Gastroesophageal sphincter (tissue), 3 donors: ENCODE measurements at regions not wholly inside any gene's neighbourhood (a gene's known extent, or its start where the extent isn't known, plus 50 kb on each side); places are given as distances from the start of the nearest gene placed in this dataset.

Experiments used
- POLR2A ChIP-seq, 2 donors: fragments of 450-650 bp; IDR thresholded peaks; one replicate each; pipeline ENCODE4 v1.6.1; 2017; ENCODE audit warnings: antibody characterized with exemption in 2 of 2, mild to moderate bottlenecking in 2 of 2, moderate library complexity in 1 of 2
- POLR2AphosphoS5 ChIP-seq: sonication (generic); formaldehyde crosslinking; IDR thresholded peaks from one replicate; pipeline ENCODE4 v1.6.1; 2017; ENCODE audit warnings: antibody characterized with exemption
- TF ChIP-seq, protein P1 (sequence below), 4 experiments: fragments of 200-600 bp in 2 of 4; fragments of 450-650 bp in 2 of 4; sonication (generic) in 1 of 4; IDR thresholded peaks; one replicate each; pipeline ENCODE4 v1.5.1; 2017 to 2019; ENCODE audit warnings: antibody characterized with exemption in 4 of 4, mild to moderate bottlenecking in 2 of 4, moderate library complexity in 2 of 4

- TF ChIP-seq, protein P1, sequence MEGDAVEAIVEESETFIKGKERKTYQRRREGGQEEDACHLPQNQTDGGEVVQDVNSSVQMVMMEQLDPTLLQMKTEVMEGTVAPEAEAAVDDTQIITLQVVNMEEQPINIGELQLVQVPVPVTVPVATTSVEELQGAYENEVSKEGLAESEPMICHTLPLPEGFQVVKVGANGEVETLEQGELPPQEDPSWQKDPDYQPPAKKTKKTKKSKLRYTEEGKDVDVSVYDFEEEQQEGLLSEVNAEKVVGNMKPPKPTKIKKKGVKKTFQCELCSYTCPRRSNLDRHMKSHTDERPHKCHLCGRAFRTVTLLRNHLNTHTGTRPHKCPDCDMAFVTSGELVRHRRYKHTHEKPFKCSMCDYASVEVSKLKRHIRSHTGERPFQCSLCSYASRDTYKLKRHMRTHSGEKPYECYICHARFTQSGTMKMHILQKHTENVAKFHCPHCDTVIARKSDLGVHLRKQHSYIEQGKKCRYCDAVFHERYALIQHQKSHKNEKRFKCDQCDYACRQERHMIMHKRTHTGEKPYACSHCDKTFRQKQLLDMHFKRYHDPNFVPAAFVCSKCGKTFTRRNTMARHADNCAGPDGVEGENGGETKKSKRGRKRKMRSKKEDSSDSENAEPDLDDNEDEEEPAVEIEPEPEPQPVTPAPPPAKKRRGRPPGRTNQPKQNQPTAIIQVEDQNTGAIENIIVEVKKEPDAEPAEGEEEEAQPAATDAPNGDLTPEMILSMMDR (IDR thresholded peaks at IDR 0.05): no peak
- TF ChIP-seq POLR2A (IDR thresholded peaks at IDR 0.05) (no peak), POLR2AphosphoS5 (no peak)
Measured at GRCh38 chr2:22536133-22536532, 848.8 kb upstream of the KLHL29 start.
